HCT116 (cell line): ENCODE measurements at regions not wholly inside any gene's neighbourhood (a gene's known extent, or its start where the extent isn't known, plus 50 kb on each side); places are given as distances from the start of the nearest gene placed in this dataset.

ENCODE experiments used
- ATAC-seq: fragments of 200-7000 bp; cut with Tn5 transposase; 2 replicates; pipeline ENCODE4 v1.9.1; 2020; ENCODE audit warnings: mild to moderate bottlenecking, moderate library complexity
- BruUV-seq: library from RNA; stranded (reverse); fragments of 400-500 nt; replicated peaks from 2 replicates; lab custom pipeline; 2021; lab: Mats Ljungman, UMichigan
- CTCF ChIA-PET: fragments of 300-600 bp; sonication (Branson Sonifier 250); formaldehyde crosslinking; loops from one replicate; lab custom pipeline; 2021; ENCODE audit warnings: antibody characterized with exemption; lab: Charles Lee
- POLR2A ChIA-PET: fragments of 300-600, 350-600 bp; sonication (Branson Sonifier 250); formaldehyde crosslinking; loops from one replicate; lab custom pipeline; 2021; ENCODE audit warnings: antibody characterized with exemption; lab: Charles Lee
- RAD21 ChIA-PET, 2 experiments: fragments of 300-600 bp; sonication (Branson Sonifier 250); formaldehyde crosslinking; loops; one replicate each; lab custom pipeline; 2023; ENCODE audit warnings: low total read pairs in 2 of 2; ENCODE audit not compliant: uncharacterized antibody in 2 of 2, unreplicated experiment in 2 of 2, low non-redundant PET in 1 of 2; lab: Charles Lee
- DNase-seq: peaks from one replicate; pipeline ENCODE4 v3.0.0-alpha.2; 2010; ENCODE audit warnings: low read depth, low spot score
- H2AFZ ChIP-seq: fragments of 200-600 bp; shearing (Covaris generic), sonication (generic); 2 replicates; pipeline ENCODE4 v1.6.1; 2017; ENCODE audit warnings: low read depth, mixed run types, mixed read lengths, antibody characterized with exemption, low read length; ENCODE audit not compliant: poor library complexity, severe bottlenecking
- H3K27ac ChIP-seq: 2 replicates; pipeline ENCODE4 v1.5.1; 2012; ENCODE audit warnings: low read depth, low read length
- H3K27me3 ChIP-seq: fragments of 200-600 bp; sonication (generic); 2 replicates; pipeline ENCODE4 v1.6.1; 2016; ENCODE audit warnings: mixed run types, low read length, mixed read lengths; ENCODE audit not compliant: insufficient read depth
- H3K36me3 ChIP-seq, 2 experiments: fragments of 200-500 bp in 1 of 2; fragments of 200-600 bp in 1 of 2; sonication (Bioruptor generic) in 1 of 2; sonication (generic) in 1 of 2; 2 replicates each; pipeline versions ENCODE4 v1.5.1 to v1.6.1; 2014 to 2016; ENCODE audit warnings: low read length in 2 of 2, inconsistent platforms in 1 of 2, mixed read lengths in 1 of 2, mixed run types in 1 of 2; ENCODE audit not compliant: insufficient read depth in 2 of 2, control insufficient read depth in 1 of 2
- H3K4me1 ChIP-seq, 2 experiments: fragments of 200-600 bp in 1 of 2; sonication (generic) in 1 of 2; 2 replicates each; pipeline versions ENCODE4 v1.5.1 to v1.6.1; 2012 to 2017; ENCODE audit warnings: low read length in 2 of 2, inconsistent platforms in 1 of 2, mild to moderate bottlenecking in 1 of 2, mixed read lengths in 1 of 2, mixed run types in 1 of 2, moderate library complexity in 1 of 2; ENCODE audit not compliant: insufficient read depth in 2 of 2, control insufficient read depth in 1 of 2
- H3K4me2 ChIP-seq: fragments of 200-600 bp; sonication (generic); 2 replicates; pipeline ENCODE4 v1.6.1; 2017; ENCODE audit warnings: mixed run types, low read length, mixed read lengths
- H3K4me3 ChIP-seq, 2 experiments: fragments of 200-600 bp in 1 of 2; sonication (generic) in 1 of 2; replicated peaks in 1 of 2; 2 replicates each; pipeline ENCODE4 v1.5.1; 2011 to 2016; ENCODE audit warnings: low read length in 2 of 2, control low read depth in 1 of 2, low read depth in 1 of 2, mild to moderate bottlenecking in 1 of 2, mixed read lengths in 1 of 2, mixed run types in 1 of 2
- H3K79me2 ChIP-seq: fragments of 200-600 bp; sonication (generic); 2 replicates; pipeline ENCODE4 v1.6.1; 2017; ENCODE audit warnings: mild to moderate bottlenecking, mixed run types, low read length, moderate library complexity, mixed read lengths; ENCODE audit not compliant: insufficient read depth
- H3K9ac ChIP-seq: fragments of 200-600 bp; sonication (generic); 2 replicates; pipeline ENCODE4 v1.6.1; 2016; ENCODE audit warnings: low read length, mixed read lengths
- H3K9me2 ChIP-seq: fragments of 200-600 bp; sonication (generic), shearing (Covaris generic); 2 replicates; pipeline ENCODE4 v1.6.1; 2017; ENCODE audit warnings: mixed run types, mild to moderate bottlenecking, moderate library complexity; ENCODE audit not compliant: insufficient read depth
- H3K9me3 ChIP-seq, 2 experiments: fragments of 200-500 bp in 1 of 2; fragments of 200-600 bp in 1 of 2; sonication (Bioruptor generic) in 1 of 2; sonication (generic) in 1 of 2; 2 replicates each; pipeline ENCODE4 v1.6.1; 2014 to 2017; ENCODE audit warnings: low read length in 2 of 2, mixed read lengths in 2 of 2, inconsistent platforms in 1 of 2, low read depth in 1 of 2, mild to moderate bottlenecking in 1 of 2, mixed run types in 1 of 2, moderate library complexity in 1 of 2; ENCODE audit not compliant: control insufficient read depth in 1 of 2, insufficient read depth in 1 of 2
- H4K20me1 ChIP-seq: fragments of 200-600 bp; sonication (generic), shearing (Covaris generic); 2 replicates; pipeline ENCODE4 v1.6.1; 2017; ENCODE audit warnings: mixed run types, mild to moderate bottlenecking, moderate library complexity; ENCODE audit not compliant: insufficient read depth
- EGR1 ChIP-seq: IDR thresholded peaks from 2 replicates; pipeline ENCODE4 v1.6.1; 2012; ENCODE audit warnings: low read depth
- EZH2 ChIP-seq: fragments of 200-600 bp; sonication (generic); IDR thresholded peaks from 2 replicates; pipeline ENCODE4 v1.6.1; 2017; ENCODE audit warnings: antibody characterized with exemption, mixed run types
- FOSL1 ChIP-seq: IDR thresholded peaks from 2 replicates; pipeline ENCODE4 v1.6.1; 2012; ENCODE audit warnings: low read depth
- SIN3A ChIP-seq: IDR thresholded peaks from 2 replicates; pipeline ENCODE4 v1.6.1; 2012; ENCODE audit warnings: low read depth
- SP1 ChIP-seq: IDR thresholded peaks from 2 replicates; pipeline ENCODE4 v1.6.1; 2012; ENCODE audit warnings: low read depth
- TCF7L2 ChIP-seq: IDR thresholded peaks from 2 replicates; pipeline ENCODE4 v1.7.0; 2011; ENCODE audit warnings: borderline replicate concordance, inconsistent platforms; ENCODE audit not compliant: insufficient read depth, insufficient read length; ENCODE audit errors: extremely low read depth
- ZFX ChIP-seq: fragments of 450-650 bp; IDR thresholded peaks from 2 replicates; pipeline ENCODE4 v1.6.1; 2017
- ZNF274 ChIP-seq: fragments of 200-500 bp; sonication (Bioruptor generic); IDR thresholded peaks from 2 replicates; pipeline ENCODE4 v1.6.1; 2014; ENCODE audit warnings: mild to moderate bottlenecking, low read depth, low read length, inconsistent platforms
- intact Hi-C: fragments of 100-400 bp; cut with micrococcal nuclease; formaldehyde crosslinking; loops from 2 replicates; pipeline ENCODE4 v1.10.0; 2022
- TF ChIP-seq, protein P1 (sequence below): IDR thresholded peaks from 2 replicates; pipeline ENCODE4 v1.6.1; 2012; ENCODE audit warnings: low read depth
- TF ChIP-seq, protein P2 (sequence below): IDR thresholded peaks from 2 replicates; pipeline ENCODE4 v1.6.1; 2012
- TF ChIP-seq, protein P3 (sequence below): IDR thresholded peaks from 2 replicates; pipeline ENCODE4 v1.6.1; 2012
- TF ChIP-seq, protein P4 (sequence below): IDR thresholded peaks from 2 replicates; pipeline ENCODE4 v1.6.1; 2011; ENCODE audit warnings: mild to moderate bottlenecking, low read length, moderate library complexity; ENCODE audit not compliant: insufficient replicate concordance; ENCODE audit errors: extremely low read depth

DNA sequence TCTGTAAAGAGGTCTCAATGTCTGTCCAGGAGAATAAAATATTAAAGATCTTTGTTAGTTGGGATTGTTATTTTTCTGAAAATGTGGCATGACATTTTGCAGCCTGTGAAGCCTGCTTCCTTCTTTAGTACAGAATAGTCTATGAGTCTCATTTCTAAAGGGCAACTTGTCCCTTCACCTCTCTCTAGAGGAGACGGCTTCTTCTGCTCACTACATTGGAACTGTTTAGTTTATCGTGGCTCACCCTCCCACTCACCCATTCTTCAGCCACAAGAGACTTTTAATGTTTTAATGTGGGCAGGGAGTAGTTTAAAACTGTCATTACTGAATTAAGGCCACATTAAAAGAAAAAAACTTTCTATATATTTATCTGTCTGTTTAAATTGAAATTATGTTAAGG lies 161.0 kb downstream of the BARD1 start:
- ChIA-PET POLR2A (interaction anchor here (0.6 kb wide), 1 partner anchor 601 kb away, joined by 3 read pairs; no protein-coding TSS in a partner anchor), CTCF (no interaction called here), RAD21 (no interaction called here)
- no peak for ATAC-seq
- Histone ChIP-seq H4K20me1 (no peaks in the 10 kb centered on the region), H3K4me2 (no peak overlapping the region), H3K36me3 (no peaks in the 10 kb centered on the region), H2AFZ (no peak overlapping the region), H3K79me2 (no peaks in the 10 kb centered on the region), H3K27me3 (no peaks in the 10 kb centered on the region), H3K9me2 (0 out of 2 replicates have a peak, but pooled peaks cover 4% of the 10 kb centered on the region), H3K4me3 (no peak overlapping the region), H3K27ac (no peak overlapping the region), H3K9ac (no peak overlapping the region)
- DNase-seq = no peak
- no TSS peak for BruUV-seq
- no peak for TF ChIP-seq EGR1
- no peak for TF ChIP-seq TCF7L2
- TF ChIP-seq, protein P1, sequence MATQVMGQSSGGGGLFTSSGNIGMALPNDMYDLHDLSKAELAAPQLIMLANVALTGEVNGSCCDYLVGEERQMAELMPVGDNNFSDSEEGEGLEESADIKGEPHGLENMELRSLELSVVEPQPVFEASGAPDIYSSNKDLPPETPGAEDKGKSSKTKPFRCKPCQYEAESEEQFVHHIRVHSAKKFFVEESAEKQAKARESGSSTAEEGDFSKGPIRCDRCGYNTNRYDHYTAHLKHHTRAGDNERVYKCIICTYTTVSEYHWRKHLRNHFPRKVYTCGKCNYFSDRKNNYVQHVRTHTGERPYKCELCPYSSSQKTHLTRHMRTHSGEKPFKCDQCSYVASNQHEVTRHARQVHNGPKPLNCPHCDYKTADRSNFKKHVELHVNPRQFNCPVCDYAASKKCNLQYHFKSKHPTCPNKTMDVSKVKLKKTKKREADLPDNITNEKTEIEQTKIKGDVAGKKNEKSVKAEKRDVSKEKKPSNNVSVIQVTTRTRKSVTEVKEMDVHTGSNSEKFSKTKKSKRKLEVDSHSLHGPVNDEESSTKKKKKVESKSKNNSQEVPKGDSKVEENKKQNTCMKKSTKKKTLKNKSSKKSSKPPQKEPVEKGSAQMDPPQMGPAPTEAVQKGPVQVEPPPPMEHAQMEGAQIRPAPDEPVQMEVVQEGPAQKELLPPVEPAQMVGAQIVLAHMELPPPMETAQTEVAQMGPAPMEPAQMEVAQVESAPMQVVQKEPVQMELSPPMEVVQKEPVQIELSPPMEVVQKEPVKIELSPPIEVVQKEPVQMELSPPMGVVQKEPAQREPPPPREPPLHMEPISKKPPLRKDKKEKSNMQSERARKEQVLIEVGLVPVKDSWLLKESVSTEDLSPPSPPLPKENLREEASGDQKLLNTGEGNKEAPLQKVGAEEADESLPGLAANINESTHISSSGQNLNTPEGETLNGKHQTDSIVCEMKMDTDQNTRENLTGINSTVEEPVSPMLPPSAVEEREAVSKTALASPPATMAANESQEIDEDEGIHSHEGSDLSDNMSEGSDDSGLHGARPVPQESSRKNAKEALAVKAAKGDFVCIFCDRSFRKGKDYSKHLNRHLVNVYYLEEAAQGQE = no peak
- TF ChIP-seq ZFX = no peak
- TF ChIP-seq EZH2 = no peak
- TF ChIP-seq, protein P2, sequence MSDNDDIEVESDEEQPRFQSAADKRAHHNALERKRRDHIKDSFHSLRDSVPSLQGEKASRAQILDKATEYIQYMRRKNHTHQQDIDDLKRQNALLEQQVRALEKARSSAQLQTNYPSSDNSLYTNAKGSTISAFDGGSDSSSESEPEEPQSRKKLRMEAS = no peak
- TF ChIP-seq ZNF274 = no peak
- TF ChIP-seq, protein P3, sequence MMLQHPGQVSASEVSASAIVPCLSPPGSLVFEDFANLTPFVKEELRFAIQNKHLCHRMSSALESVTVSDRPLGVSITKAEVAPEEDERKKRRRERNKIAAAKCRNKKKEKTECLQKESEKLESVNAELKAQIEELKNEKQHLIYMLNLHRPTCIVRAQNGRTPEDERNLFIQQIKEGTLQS = no peak
- no peak for TF ChIP-seq SP1
- TF ChIP-seq, protein P4, sequence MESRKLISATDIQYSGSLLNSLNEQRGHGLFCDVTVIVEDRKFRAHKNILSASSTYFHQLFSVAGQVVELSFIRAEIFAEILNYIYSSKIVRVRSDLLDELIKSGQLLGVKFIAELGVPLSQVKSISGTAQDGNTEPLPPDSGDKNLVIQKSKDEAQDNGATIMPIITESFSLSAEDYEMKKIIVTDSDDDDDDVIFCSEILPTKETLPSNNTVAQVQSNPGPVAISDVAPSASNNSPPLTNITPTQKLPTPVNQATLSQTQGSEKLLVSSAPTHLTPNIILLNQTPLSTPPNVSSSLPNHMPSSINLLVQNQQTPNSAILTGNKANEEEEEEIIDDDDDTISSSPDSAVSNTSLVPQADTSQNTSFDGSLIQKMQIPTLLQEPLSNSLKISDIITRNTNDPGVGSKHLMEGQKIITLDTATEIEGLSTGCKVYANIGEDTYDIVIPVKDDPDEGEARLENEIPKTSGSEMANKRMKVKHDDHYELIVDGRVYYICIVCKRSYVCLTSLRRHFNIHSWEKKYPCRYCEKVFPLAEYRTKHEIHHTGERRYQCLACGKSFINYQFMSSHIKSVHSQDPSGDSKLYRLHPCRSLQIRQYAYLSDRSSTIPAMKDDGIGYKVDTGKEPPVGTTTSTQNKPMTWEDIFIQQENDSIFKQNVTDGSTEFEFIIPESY = no peak
- no peak for TF ChIP-seq SIN3A
- TF ChIP-seq FOSL1 = no peak
- TF ChIP-seq, all 23 proteins: peak for 0
- Histone ChIP-seq H3K4me1 (no peaks in the 10 kb centered on the region), H3K9me3 (no peaks in the 10 kb centered on the region)
- intact Hi-C loops = no loop called here
